OCI-LY7 (cell line): ENCODE measurements at regions not wholly inside any gene's neighbourhood (a gene's known extent, or its start where the extent isn't known, plus 50 kb on each side); places are given as distances from the start of the nearest gene placed in this dataset.

ENCODE experiments used
- EZH2phosphoT487 ChIP-seq: fragments of 200-600 bp; sonication (generic); IDR thresholded peaks from 2 replicates; pipeline ENCODE4 v1.6.1; 2018; ENCODE audit warnings: low read depth, borderline replicate concordance, mild to moderate bottlenecking, mixed run types, antibody characterized with exemption, low read length, moderate library complexity, mixed read lengths
- TF ChIP-seq, protein P1 (sequence below): fragments of 200-600 bp; sonication (generic); conservative IDR thresholded peaks from 2 replicates; pipeline ENCODE4 v1.5.1; 2014; ENCODE audit warnings: mild to moderate bottlenecking, antibody characterized with exemption, low read length, moderate library complexity, mixed read lengths

DNA sequence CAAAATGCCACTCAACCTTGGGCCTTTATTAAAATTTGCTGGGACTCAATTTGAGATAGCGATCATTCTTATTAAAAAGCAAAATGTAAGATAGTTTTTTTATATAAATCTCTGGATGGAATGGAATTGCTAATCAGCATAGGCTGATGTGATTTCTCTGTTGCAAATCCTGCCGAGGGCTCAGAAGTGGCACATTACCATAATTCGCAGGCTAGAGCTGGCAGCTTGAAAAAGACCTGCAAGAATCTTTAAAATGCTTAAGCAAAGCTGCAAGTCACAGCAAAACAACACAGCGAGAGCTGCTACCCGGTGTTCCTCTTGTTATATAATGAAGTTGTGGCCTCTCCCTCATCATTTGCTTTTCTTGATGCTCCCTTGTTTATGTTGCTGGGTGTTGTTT lies 448.1 kb downstream of the GATA3 start:
- TF ChIP-seq, protein P1, sequence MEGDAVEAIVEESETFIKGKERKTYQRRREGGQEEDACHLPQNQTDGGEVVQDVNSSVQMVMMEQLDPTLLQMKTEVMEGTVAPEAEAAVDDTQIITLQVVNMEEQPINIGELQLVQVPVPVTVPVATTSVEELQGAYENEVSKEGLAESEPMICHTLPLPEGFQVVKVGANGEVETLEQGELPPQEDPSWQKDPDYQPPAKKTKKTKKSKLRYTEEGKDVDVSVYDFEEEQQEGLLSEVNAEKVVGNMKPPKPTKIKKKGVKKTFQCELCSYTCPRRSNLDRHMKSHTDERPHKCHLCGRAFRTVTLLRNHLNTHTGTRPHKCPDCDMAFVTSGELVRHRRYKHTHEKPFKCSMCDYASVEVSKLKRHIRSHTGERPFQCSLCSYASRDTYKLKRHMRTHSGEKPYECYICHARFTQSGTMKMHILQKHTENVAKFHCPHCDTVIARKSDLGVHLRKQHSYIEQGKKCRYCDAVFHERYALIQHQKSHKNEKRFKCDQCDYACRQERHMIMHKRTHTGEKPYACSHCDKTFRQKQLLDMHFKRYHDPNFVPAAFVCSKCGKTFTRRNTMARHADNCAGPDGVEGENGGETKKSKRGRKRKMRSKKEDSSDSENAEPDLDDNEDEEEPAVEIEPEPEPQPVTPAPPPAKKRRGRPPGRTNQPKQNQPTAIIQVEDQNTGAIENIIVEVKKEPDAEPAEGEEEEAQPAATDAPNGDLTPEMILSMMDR = no peak
- no peak for TF ChIP-seq EZH2phosphoT487
